Spinal cord (tissue), 9 donors: ENCODE measurements at regions not wholly inside any gene's neighbourhood (a gene's known extent, or its start where the extent isn't known, plus 50 kb on each side); places are given as distances from the start of the nearest gene placed in this dataset.
"Not testable (repeated sequence)": the region's sequence is repeated elsewhere in the genome, so short reads cannot be mapped to it uniquely, and the experiment has no call there.

Experiments used
- DNase-seq, 6 donors: peaks; one replicate each; pipeline versions ENCODE4 v3.0.0 to v3.0.0-alpha.2; 2013 to 2015; ENCODE audit warnings: low spot score in 6 of 6, low read depth in 4 of 6
- H3K27ac ChIP-seq: one replicate; pipeline ENCODE4 v1.5.1; 2013; ENCODE audit warnings: low read depth, low read length, control low read depth
- H3K27me3 ChIP-seq: one replicate; pipeline ENCODE4 v1.6.1; 2013; ENCODE audit warnings: low read length; ENCODE audit not compliant: control insufficient read depth, insufficient read depth
- H3K36me3 ChIP-seq: one replicate; pipeline ENCODE4 v1.6.1; 2013; ENCODE audit warnings: low read length; ENCODE audit not compliant: control insufficient read depth, insufficient read depth
- H3K4me1 ChIP-seq: one replicate; pipeline ENCODE4 v1.6.1; 2013; ENCODE audit warnings: low read length; ENCODE audit not compliant: control insufficient read depth, insufficient read depth
- H3K4me3 ChIP-seq: one replicate; pipeline ENCODE4 v1.5.1; 2013; ENCODE audit warnings: low read depth, low read length, control low read depth
- H3K9me3 ChIP-seq: one replicate; pipeline ENCODE4 v1.6.1; 2013; ENCODE audit warnings: low read length; ENCODE audit not compliant: control insufficient read depth, insufficient read depth
- WGBS: methylation state at CpG from one replicate; pipeline ENCODE4 v1.1.5; 2013; ENCODE audit warnings: missing lambda C conversion rate; ENCODE audit not compliant: insufficient coverage; 5-methylcytosine and 5-hydroxymethylcytosine counted together
- donor health status: healthy.

DNA sequence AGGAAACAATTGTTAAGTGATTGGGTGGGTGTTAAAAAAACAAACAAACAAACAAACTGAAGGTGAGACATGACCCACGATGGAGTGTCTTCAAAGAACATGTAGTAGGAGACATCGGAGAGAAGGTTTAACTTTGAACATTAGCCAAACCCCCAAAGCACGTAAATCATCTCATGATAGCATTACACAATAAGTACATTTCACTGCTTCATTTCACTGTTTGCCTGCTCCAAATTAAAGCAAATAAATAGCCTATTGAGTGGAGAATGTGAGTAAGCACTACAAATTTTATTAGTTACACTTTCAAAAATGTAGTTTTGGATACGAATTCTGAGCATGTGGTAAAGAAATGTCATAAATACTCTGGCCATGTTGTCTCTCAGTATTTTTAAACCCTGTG is 287.0 kb downstream of the SI start:
- Histone ChIP-seq H3K27me3 (no peaks in the 10 kb centered on the region), H3K4me1 (no peaks in the 10 kb centered on the region), H3K9me3 (peaks cover 1% of the 10 kb centered on the region), H3K36me3 (no peaks in the 10 kb centered on the region), H3K27ac (no peak overlapping the region), H3K4me3 (no peak overlapping the region)
- WGBS: no CpG with 5 or more reads among the region's 4 CpGs
- no peak for DNase-seq

DNA sequence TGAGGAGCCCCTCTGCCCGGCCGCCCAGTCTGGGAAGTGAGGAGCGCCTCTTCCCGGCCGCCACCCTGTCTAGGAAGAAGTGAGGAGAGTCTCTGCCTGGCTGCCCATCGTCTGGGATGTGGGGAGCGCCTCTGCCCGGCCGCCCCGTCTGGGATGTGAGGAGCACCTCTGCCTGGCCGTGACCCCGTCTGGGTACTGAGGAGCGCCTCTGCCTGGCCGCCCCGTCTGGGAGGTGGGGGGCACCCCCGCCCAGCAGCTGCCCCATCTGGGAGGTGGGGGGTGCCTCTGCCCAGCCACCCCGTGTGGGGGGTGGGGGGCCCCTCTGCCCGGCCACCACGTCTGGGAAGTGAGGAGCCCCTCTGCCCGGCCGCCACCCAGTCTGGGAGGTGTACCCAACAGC is 293.9 kb downstream of the SI start:
- not testable (repeated sequence) for H3K36me3 ChIP-seq, DNase-seq, H3K4me3 ChIP-seq, H3K9me3 ChIP-seq, H3K27ac ChIP-seq, H3K4me1 ChIP-seq, H3K27me3 ChIP-seq
- WGBS: 100% methylated on average over 8 of the region's 21 CpGs

DNA sequence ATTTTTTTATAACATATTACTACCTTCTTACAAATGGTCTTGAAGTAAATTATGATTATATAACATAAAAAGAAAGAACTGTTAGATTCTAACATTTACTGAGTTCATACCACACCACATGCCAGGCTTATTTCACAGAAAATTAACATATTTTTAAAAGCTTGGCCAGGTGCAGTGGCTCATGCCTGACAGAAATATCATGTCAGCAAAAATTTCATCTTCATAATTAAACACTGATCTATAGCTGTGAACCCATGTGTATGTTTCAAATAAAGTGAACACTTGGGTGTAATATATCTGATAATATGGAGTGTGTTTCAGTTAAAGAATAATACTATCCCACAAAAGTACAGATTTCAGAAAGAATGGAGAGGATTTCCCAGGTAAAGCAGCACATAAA is 296.5 kb downstream of the SI start:
- Histone ChIP-seq H3K27ac (no peak overlapping the region), H3K36me3 (no peaks in the 10 kb centered on the region), H3K27me3 (no peaks in the 10 kb centered on the region), H3K4me3 (no peak overlapping the region), H3K9me3 (no peaks in the 10 kb centered on the region), H3K4me1 (no peaks in the 10 kb centered on the region)
- peak in 1 of 6 donors; percentile 2 for DNase-seq

DNA sequence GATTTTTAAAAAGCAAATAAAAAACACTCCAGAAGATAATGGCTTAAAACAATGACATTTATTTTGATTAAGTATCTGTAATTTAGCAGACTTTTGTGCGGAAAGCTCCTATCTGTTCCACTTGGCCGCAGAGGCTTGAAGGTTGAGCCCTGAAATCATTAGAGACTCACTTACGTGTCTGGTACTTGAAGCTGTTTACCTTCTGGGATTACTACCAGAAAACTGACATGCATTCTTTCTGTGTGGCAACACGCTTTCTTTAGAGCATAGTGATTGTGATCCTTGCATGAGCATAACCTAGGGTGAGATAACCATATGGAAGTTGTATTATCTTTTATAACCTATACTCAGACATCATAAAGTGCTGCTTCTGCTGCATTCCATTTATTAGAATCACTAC is 298.5 kb downstream of the SI start:
- H3K27me3 ChIP-seq: no peaks in the 10 kb centered on the region
- peak in 1 of 6 donors; percentile 7 for DNase-seq
- H3K27ac ChIP-seq: no peak overlapping the region
- no peaks in the 10 kb centered on the region for H3K4me1 ChIP-seq
- no peaks in the 10 kb centered on the region for H3K36me3 ChIP-seq
- no peak overlapping the region for H3K4me3 ChIP-seq
- H3K9me3 ChIP-seq: no peaks in the 10 kb centered on the region
- WGBS: 83% methylated on average over 2 of the region's 4 CpGs

DNA sequence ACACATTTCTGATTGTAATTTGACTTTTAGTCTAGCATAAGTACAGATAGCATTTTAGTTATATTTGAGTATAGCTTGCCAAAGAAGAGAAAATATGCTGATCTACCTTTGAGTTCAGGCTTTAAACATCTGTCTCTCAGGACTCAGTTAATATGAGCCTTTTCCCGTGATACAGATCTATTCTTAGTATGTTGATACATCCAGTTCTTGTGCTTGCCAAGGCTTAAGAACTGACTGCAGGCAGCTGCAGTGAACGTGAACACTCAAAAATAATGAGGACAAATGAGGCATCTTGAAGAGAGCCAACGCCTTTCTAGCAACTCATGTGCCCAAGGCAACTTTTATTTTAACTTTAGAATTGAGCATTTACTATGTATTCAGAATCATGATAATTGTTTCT is 325.5 kb downstream of the SI start:
- peak in 2 of 6 donors; percentile 7 to 13 for DNase-seq
- Histone ChIP-seq H3K9me3 (no peaks in the 10 kb centered on the region), H3K4me3 (no peak overlapping the region), H3K4me1 (no peaks in the 10 kb centered on the region), H3K27me3 (no peaks in the 10 kb centered on the region), H3K27ac (no peak overlapping the region), H3K36me3 (no peaks in the 10 kb centered on the region)
- no CpG with 5 or more reads among the region's 3 CpGs for WGBS

DNA sequence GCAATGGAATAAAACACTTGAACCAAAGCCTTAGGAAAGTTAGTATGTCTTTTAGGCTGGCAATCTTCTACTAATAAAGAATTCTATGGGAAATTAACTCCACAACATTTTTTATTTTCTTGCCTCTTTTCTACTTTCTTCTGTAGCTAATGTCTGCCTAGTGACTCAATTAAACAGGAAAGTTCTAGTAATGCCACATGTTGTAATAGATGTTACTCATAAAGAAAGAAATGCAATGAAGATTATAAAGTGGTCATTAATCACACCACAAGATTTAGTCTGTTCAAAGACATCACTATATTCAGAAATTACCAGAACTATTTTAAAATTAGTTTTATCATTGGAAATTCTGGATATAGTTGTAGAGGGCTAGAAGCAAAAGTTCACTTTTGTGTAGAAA is 329.7 kb downstream of the SI start:
- Histone ChIP-seq H3K9me3 (no peaks in the 10 kb centered on the region), H3K4me1 (no peaks in the 10 kb centered on the region), H3K4me3 (no peak overlapping the region), H3K36me3 (no peaks in the 10 kb centered on the region), H3K27ac (no peak overlapping the region), H3K27me3 (no peaks in the 10 kb centered on the region)
- DNase-seq: no peak

DNA sequence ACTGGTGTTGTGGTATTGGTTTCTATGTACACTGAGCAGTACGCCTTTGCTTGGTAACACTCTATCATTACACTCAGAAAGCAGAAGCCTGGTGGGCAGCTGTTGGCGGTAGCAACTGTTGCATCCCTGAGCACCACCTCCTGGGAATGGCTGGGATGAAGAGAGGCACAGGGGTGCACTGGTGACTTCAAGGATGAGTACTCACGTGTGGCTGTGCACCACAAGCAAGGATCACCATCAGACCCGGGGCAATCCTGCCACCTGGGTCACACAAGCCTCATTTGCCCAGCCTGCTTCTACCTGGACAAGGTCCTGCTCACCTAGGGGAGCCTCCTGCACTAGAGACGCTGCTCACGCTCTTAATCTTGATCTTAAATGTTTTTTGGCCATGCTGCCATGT is 336.4 kb downstream of the SI start:
- Histone ChIP-seq H3K4me1 (no peaks in the 10 kb centered on the region), H3K36me3 (no peaks in the 10 kb centered on the region), H3K4me3 (no peak overlapping the region), H3K27me3 (no peaks in the 10 kb centered on the region), H3K27ac (no peak overlapping the region), H3K9me3 (no peaks in the 10 kb centered on the region)
- WGBS: 89% methylated on average over 3 of the region's 6 CpGs
- no peak for DNase-seq

DNA sequence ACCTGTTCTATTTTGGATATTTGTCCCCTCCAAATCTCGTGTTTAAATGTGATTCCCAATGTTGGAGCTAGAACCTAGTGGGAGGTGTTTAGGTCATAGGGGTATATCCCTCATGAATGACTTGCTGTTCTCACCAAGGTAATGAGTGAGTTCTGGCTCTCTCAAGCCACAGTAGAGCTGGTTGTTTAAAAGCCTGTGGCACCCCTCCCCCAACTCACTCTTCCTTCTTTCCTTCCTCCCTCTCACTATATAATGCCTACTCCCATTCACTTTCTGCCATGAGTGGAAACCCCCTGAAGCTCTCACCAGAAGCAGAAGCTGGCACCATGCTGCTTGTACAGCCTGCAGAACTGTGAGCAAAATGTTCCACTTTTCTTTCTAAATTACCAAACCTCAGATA is 341.1 kb downstream of the SI start:
- Histone ChIP-seq H3K27ac (no peak overlapping the region), H3K4me3 (no peak overlapping the region), H3K27me3 (no peaks in the 10 kb centered on the region), H3K9me3 (no peaks in the 10 kb centered on the region), H3K36me3 (no peaks in the 10 kb centered on the region), H3K4me1 (no peaks in the 10 kb centered on the region)
- WGBS: no CpG with 5 or more reads among the region's 1 CpG
- DNase-seq: no peak

DNA sequence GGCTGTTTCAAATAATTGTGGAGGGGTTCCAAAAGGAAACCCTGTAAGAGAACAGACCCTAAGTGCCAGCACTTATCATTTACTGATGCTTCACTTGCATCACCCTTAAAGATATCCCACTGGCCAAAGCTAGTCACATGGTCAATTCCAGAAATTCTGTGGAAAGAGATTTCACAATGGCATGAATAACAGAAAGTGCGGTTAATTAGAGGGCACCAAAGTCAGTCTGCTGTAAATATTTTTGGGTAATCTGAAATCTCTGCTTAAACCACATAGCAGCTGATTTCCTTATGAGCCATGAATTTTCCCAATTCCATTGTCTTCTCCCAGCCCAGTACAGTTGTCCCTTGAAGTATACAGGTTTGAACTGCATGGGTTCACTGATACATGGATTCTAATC is 346.1 kb downstream of the SI start:
- no CpG with 5 or more reads among the region's 1 CpG for WGBS
- Histone ChIP-seq H3K4me3 (no peak overlapping the region), H3K27ac (no peak overlapping the region), H3K9me3 (no peaks in the 10 kb centered on the region), H3K36me3 (no peaks in the 10 kb centered on the region), H3K27me3 (no peaks in the 10 kb centered on the region), H3K4me1 (no peaks in the 10 kb centered on the region)
- no peak for DNase-seq

DNA sequence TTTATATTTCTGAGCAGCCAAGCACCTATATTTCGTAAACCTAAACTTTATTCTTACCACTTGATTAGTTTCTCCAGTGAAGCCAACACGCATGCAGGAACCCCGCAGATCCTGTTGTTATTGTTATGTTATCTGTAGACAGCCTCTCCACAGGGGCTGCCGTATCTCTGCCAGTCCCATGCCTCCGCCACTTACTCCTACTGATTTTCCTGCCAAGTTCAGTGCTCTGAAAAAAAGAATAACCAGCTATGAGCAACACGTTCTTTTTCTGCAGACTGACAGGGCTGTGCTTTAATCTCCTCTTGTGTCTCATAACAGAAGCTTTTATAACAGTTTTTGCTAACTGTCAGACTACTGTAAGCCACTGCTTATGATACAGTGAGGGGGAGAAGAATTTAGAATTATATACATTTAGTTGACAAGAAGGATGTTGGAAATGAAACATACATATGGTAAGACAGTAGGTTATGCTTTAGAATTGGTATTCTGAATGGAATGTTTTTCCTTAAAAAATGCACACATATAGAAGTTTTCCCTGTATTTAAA is 347.4 kb downstream of the SI start:
- Histone ChIP-seq H3K27ac (no peak overlapping the region), H3K4me1 (no peaks in the 10 kb centered on the region), H3K27me3 (no peaks in the 10 kb centered on the region), H3K36me3 (no peaks in the 10 kb centered on the region), H3K9me3 (no peaks in the 10 kb centered on the region), H3K4me3 (no peak overlapping the region)
- DNase-seq: peak in 4 of 6 donors; percentile 4 to 74 (median 45)
- 29% methylated on average over 2 of the region's 6 CpGs for WGBS
